Skin of body (tissue), 1 donor: ENCODE measurements at regions not wholly inside any gene's neighbourhood (a gene's known extent, or its start where the extent isn't known, plus 50 kb on each side); places are given as distances from the start of the nearest gene placed in this dataset.
"Not testable (repeated sequence)": the region's sequence is repeated elsewhere in the genome, so short reads cannot be mapped to it uniquely, and the experiment has no call there.

Experiments used
- DNase-seq: peaks from one replicate; lab custom pipeline; 2025; lab: John Stamatoyannopoulos, UW

DNA sequence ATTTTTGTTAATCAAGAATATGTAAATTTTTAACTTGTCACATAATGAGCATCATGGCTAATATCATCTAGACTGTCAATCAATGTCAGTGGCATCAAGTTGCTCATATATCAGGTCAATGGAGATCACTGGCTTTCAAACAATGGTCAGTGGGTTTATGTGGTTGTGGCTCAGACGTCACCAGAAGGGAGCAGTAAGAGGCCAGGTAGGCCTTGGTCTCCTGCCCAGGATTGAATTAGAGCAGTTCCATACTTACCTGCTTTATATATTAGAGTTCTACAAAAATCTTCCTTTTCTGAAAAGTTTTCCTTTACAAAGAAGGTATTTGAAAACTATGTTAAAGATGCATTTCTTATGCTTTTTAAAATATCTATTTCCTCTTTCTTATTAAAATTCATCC, 206.3 kb upstream of the B3GALT2 start:
- DNase-seq = no peak

DNA sequence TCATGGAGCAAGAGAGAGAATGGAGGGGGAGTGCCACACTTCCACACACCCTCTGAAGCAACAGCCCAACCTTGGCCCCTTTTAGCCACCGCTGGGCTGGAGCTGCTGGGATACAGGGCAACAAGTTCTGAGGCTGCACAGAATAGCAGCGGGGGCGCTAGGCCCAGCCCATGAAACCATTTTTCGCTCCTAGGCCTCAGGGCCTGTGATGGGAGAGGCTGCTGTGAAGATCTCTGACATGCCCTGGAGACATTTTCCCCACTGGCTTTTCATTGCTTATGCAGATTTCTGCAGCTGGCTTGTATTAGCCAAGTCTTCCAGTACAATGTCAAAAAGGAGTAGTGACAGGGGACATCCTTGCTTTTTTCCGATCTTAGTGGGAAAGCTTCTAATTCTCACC, 202.3 kb upstream of the B3GALT2 start:
- DNase-seq = no peak

- no peak for DNase-seq
These were observed 201.8 kb upstream of the B3GALT2 start for GRCh38 chr1:193388165-193388564.

DNA sequence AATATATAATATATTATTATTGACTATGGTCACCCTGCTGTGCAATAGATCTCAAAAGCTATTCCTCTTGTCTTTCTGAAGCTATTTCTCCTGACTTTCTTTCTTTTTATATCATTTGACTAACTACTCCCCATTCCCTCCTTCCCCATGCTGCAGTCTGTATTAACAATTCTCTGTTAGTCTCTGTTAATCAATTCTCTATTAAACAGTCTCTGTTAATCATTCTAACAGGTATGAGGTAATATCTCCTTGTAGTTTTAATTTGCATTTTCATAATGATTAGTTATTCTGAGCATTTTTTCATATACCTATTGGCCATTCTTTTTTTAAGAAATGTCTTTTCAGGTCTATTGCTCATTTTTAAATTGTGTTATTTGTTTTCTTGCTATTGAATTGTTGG, 201.0 kb upstream of the B3GALT2 start:
- no peak for DNase-seq

DNA sequence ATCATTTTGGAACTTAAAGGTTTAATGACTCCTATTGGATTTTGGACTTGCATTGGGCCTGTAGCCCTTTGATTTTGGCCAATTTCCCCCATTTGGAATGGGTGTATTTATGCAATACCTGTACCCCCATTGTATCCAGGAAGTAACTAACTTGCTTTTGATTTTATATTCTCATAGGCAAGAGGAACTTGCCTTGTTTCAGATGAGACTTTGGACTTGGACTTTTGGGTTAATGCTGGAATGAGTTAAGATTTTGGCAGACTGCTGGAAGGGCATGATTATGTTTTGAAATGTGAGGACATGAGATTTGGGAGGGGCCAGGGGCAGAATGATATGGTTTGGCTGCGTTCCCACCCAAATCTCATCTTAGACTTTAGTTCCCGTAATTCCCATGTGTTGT, 192.0 kb upstream of the B3GALT2 start:
- not testable (repeated sequence) for DNase-seq

- no peak for DNase-seq
These were observed 191.1 kb upstream of the B3GALT2 start for GRCh38 chr1:193377472-193377871.

DNA sequence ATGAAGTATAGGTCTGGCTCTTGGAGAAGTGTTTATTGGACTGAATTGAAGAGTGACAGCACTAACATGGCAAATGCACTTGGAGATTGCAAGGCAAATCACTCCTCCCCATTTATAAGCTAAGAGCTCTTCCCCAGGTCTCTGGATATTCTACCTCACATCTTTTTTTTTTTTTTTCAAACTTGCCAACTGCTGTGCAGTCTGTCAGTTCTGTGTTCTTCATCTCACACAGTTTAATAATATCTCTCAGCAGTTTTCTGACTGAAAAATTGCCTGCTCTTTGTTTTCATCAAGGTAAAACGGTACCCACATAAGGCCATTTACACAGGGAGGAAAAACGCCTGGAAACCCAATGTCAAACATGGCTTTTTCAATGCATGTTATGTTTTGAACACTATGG, 186.1 kb upstream of the B3GALT2 start:
- DNase-seq = no peak

DNA sequence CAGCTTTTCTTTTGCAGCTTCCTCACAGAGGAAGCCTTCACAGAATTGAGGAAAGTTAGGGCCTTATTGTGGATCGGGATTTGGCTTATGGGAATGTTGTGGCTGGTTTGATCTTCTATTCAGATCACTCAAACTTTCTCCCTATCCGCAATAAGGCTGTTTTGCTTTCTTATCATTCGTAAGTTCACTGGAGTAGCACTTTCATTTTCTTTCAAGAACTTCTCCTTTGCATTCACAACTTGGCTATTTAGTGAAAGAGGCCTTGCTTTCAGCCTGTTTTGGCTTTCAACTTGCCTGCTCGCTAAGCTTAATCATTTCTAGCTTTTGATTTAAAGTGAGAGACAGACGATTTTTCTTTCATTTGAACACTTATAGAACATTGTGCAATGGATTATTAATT, 181.9 kb upstream of the B3GALT2 start:
- no peak for DNase-seq

GRCh38 chr1:193367863-193368262, 181.4 kb upstream of the B3GALT2 start:
- no peak for DNase-seq

GRCh38 chr1:193366764-193367507, 180.5 kb upstream of the B3GALT2 start:
- no peak for DNase-seq

GRCh38 chr1:193365966-193366365, 179.6 kb upstream of the B3GALT2 start:
- DNase-seq = no peak

DNA sequence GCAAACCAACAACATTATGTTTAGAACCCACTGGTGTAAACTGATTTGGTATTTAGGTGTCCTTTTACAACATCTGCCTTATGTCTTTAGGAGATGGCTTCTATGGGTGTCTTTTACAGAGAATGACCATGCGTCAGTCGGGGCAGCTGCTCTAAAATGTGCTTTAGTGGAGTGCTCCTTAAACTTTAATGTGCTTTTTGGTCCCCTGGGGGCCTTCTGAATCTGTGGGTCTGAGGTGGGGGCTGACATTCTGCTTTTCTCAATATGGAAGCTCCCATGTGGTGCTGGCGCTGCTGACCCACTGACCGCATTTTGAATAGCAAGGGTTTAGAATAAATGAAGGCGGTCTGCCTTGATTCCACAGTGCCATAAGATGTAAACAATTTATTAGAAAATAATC, 173.2 kb upstream of the B3GALT2 start:
- no peak for DNase-seq

DNA sequence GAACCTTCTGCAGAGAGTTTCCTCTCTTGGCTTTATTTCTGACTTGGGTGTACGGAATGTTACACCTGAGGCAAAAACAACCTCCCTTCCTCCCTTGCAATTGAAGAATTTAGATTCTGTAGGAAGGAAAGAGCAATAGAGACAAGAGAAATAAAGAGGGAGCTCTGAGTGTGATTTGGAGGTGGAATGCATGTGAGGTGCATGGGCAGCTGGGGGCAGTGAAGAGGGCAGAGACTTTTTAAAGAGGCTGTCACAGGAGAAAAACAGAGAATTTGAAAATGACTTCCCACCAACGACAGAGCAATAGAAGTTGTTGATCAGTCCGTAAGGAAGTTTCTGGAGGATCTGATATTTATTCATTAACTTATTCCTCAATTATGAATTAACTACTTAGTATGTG, 172.0 kb upstream of the B3GALT2 start:
- no peak for DNase-seq

GRCh38 chr1:193356249-193356648, 169.8 kb upstream of the B3GALT2 start:
- DNase-seq = no peak

- DNase-seq = no peak
These were observed 169.2 kb upstream of the B3GALT2 start for GRCh38 chr1:193355626-193356025.

- DNase-seq = no peak
These were observed 168.8 kb upstream of the B3GALT2 start for GRCh38 chr1:193355178-193355577.

DNA sequence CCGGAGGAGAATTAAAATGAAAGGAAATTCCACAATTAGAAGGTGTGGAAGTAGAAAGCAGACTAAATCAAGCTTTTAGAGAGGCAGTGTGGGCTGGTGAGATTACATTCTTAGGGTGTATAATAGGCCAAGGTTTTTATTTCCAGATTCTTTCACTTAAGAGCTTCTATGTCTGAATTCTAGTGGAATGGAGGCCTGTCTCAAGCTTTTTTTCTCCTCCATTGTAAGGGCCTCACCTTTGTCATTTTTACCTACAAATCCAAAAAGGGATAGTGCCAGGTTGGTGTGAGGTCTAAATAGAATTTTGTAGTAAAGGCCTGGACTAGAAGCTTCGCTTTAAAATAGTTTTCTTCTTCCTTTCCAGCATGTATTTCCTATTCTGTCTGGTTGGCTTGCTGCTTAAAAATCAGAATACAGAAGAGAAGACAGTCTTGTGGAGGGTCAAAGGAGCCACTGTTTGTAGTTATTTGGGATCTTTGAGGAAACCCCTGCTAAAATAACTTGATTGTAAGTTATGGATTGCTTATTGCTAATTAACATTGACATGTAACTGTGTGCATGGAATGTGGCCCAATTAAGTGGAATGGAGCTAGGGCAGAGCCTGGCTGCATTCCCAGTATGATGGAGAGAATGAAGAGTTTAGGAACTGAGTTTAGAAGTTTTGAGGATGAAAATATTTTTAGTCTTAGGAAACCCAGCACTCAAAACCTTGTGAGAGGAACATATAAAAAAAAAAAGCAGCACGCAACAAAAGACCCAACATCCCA, 162.5 kb upstream of the B3GALT2 start:
- DNase-seq = no peak

DNA sequence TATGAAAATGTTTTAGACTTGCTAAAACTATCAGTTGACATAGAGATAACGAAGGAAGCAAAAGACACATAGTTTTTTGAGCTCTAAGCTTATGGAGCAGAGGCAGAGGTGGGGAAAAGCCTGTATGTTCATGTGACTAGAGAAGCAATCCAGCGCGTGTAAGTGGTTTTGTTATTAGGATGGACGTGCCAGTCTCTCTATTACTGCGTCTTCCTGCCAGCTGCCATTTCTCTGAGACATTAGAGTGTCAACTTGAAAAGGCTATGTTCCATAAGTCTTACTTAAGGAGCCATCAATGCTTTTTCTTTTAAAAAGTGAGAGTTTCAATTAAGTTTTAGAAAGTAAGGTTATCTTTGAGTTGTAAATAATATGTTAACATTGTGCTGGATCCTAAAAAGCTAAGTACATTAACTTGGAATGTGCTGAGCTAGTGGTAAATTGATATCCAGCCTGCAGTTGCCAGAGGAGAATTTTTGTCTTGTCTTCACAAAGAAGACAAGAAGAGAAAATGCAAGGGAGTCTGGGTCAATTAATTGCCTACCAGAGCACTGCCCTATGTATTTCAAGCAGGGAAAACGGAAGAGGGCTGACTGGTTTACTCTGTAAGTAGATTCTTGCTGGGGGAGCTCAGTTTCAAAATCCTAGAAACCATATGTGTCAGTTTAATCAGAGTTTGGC, 161.8 kb upstream of the B3GALT2 start:
- no peak for DNase-seq

- no peak for DNase-seq
These were observed 159.7 kb upstream of the B3GALT2 start for GRCh38 chr1:193346085-193346484.

DNA sequence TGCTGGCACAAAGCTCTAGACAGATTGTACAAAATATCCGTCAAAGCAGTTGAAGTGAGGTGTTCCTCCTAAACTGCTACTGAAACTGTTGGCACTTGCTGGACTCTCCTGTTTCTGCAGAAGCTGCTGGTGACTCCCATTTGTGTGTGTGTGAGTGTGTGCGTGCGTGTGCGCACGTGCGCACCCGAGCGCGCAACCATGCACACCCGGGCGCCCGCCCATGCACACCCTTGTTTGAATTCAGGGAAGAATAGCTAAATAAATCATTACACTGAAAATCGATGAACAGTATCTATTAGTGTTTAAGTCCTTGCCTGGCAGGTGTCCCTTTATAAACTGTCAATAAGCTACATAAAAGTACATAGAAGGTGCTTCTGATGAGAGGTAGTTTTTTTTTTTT, 156.4 kb upstream of the B3GALT2 start:
- no peak for DNase-seq

DNA sequence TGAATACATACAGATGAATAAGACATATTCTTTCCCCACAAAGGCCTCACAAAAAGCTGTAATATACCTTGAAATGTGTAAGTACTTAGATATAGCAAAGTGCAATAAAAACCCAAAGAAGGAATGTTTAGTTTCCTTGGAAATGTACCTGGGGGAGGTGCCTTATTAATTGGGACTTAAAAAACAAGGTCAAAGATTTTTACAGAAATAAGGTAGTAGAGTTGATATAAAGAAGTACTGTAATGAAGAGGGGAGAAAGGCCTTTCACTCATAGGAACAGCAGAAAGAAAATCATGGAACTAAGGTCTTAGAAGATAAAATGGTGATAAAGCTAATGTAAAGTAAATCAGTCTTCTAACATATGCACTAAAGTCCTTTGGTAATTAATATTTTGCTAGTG, 153.9 kb upstream of the B3GALT2 start:
- no peak for DNase-seq

GRCh38 chr1:193339401-193339800, 153.0 kb upstream of the B3GALT2 start:
- DNase-seq = no peak

- peak; percentile 3 for DNase-seq
These were observed 151.8 kb upstream of the B3GALT2 start for GRCh38 chr1:193338194-193338593.
